HepG2 (cell line): ENCODE measurements at regions not wholly inside any gene's neighbourhood (a gene's known extent, or its start where the extent isn't known, plus 50 kb on each side); places are given as distances from the start of the nearest gene placed in this dataset.

Experiments used
- ARNTL ChIP-seq: sonication (generic); formaldehyde crosslinking; IDR thresholded peaks from 2 replicates; pipeline ENCODE4 v1.4.0; 2020; ENCODE audit warnings: mild to moderate bottlenecking, missing genetic modification reagents
- ATF1 ChIP-seq: IDR thresholded peaks from 2 replicates; pipeline ENCODE4 v1.6.1; 2016; ENCODE audit warnings: mild to moderate bottlenecking, control low read depth
- CEBPB ChIP-seq: IDR thresholded peaks from 2 replicates; pipeline ENCODE4 v1.6.1; 2011; ENCODE audit warnings: low read depth, low read length, improper control_type of control experiment, borderline replicate concordance
- EEA1 ChIP-seq: sonication (generic); formaldehyde crosslinking; IDR thresholded peaks from 2 replicates; pipeline ENCODE4 v1.5.1; 2020; ENCODE audit warnings: mild to moderate bottlenecking, missing genetic modification reagents, borderline replicate concordance
- EHMT2 ChIP-seq: fragments of 200-600 bp; sonication (generic); IDR thresholded peaks from 2 replicates; pipeline ENCODE4 v1.7.0; 2017; ENCODE audit warnings: antibody characterized with exemption, low read depth, low read length, borderline replicate concordance
- HNF4G ChIP-seq, 2 experiments: sonication (generic) in 1 of 2; formaldehyde crosslinking in 1 of 2; IDR thresholded peaks; 2 replicates each; pipeline versions ENCODE4 v1.4.0 to v1.6.1; 2011 to 2020; ENCODE audit warnings: borderline replicate concordance in 2 of 2, low read depth in 2 of 2, mild to moderate bottlenecking in 2 of 2, low read length in 1 of 2, missing genetic modification reagents in 1 of 2, moderate library complexity in 1 of 2
- HOXD1 ChIP-seq: sonication (generic); formaldehyde crosslinking; IDR thresholded peaks from 2 replicates; pipeline ENCODE4 v1.5.0; 2020; ENCODE audit warnings: missing genetic modification reagents
- NR1H2 ChIP-seq: sonication (generic); formaldehyde crosslinking; IDR thresholded peaks from 2 replicates; pipeline ENCODE4 v1.8.1; 2022; ENCODE audit warnings: low read depth, missing genetic modification reagents, borderline replicate concordance
- PAX8 ChIP-seq: sonication (generic); formaldehyde crosslinking; IDR thresholded peaks from 2 replicates; pipeline ENCODE4 v1.8.0; 2022; ENCODE audit warnings: mild to moderate bottlenecking, missing genetic modification reagents, borderline replicate concordance
- PRMT3 ChIP-seq: sonication (generic); formaldehyde crosslinking; IDR thresholded peaks from 2 replicates; pipeline ENCODE4 v1.8.1; 2022; ENCODE audit warnings: low read depth, mild to moderate bottlenecking, moderate library complexity, missing genetic modification reagents, borderline replicate concordance
- RFX1 ChIP-seq: fragments of 450-650 bp; IDR thresholded peaks from 2 replicates; pipeline ENCODE4 v1.6.1; 2017
- SIN3A ChIP-seq: IDR thresholded peaks from 2 replicates; pipeline ENCODE4 v1.6.1; 2011; ENCODE audit warnings: low read depth, mild to moderate bottlenecking, control low read depth, low read length, borderline replicate concordance
- SRY ChIP-seq: sonication (generic); formaldehyde crosslinking; IDR thresholded peaks from 2 replicates; pipeline ENCODE4 v1.8.0; 2022; ENCODE audit warnings: mild to moderate bottlenecking, missing genetic modification reagents
- TEF ChIP-seq: sonication (generic); formaldehyde crosslinking; IDR thresholded peaks from 2 replicates; pipeline ENCODE4 v1.5.0; 2020; ENCODE audit warnings: missing genetic modification reagents
- ZC3H13 ChIP-seq: sonication (generic); formaldehyde crosslinking; IDR thresholded peaks from 2 replicates; pipeline ENCODE4 v1.8.1; 2023; ENCODE audit warnings: mild to moderate bottlenecking, missing genetic modification reagents, moderate library complexity
- ZNF142 ChIP-seq: sonication (generic); formaldehyde crosslinking; IDR thresholded peaks from 2 replicates; pipeline ENCODE4 v1.4.0; 2020; ENCODE audit warnings: missing genetic modification reagents
- ZNF432 ChIP-seq: sonication (generic); formaldehyde crosslinking; IDR thresholded peaks from 2 replicates; pipeline ENCODE4 v1.5.0; 2020; ENCODE audit warnings: missing genetic modification reagents, mild to moderate bottlenecking, borderline replicate concordance
- ZNF557 ChIP-seq: sonication (generic); formaldehyde crosslinking; IDR thresholded peaks from 2 replicates; pipeline ENCODE4 v1.4.0; 2020; ENCODE audit warnings: missing genetic modification reagents
- ZNF737 ChIP-seq: sonication (generic); formaldehyde crosslinking; IDR thresholded peaks from 2 replicates; pipeline ENCODE4 v1.5.0; 2020; ENCODE audit warnings: missing genetic modification reagents, mild to moderate bottlenecking, borderline replicate concordance
- ZNF770 ChIP-seq: sonication (generic); formaldehyde crosslinking; IDR thresholded peaks from 2 replicates; pipeline ENCODE4 v1.5.0; 2020; ENCODE audit warnings: mild to moderate bottlenecking, missing genetic modification reagents
- ZNF773 ChIP-seq: sonication (generic); formaldehyde crosslinking; IDR thresholded peaks from 2 replicates; pipeline ENCODE4 v1.4.0; 2020; ENCODE audit warnings: missing genetic modification reagents, borderline replicate concordance

GRCh38 chr7:131107337-131108211 lies 220.1 kb upstream of the MKLN1 start (continued):
- TF ChIP-seq ZNF737 (CRISPR knock-in tag) (no peak), EEA1 (CRISPR knock-in tag) (no peak), ZNF142 (CRISPR knock-in tag) (peak; percentile 29; the same call in 1 of the 2 replicates), SRY (no peak), ZNF770 (CRISPR knock-in tag) (no peak), ZNF773 (CRISPR knock-in tag) (no peak), ZNF557 (CRISPR knock-in tag) (no peak), PAX8 (no peak), PRMT3 (CRISPR knock-in tag) (no peak), SIN3A (peak; percentile 70; the same call in 1 of the 2 replicates), CEBPB (peak; percentile 29; the same call in 1 of the 2 replicates), HOXD1 (0 out of 2 replicates have a peak, but pooled peaks have one; percentile 37), ZNF432 (CRISPR knock-in tag) (no peak), EHMT2 (no peak), RFX1 (no peak), TEF (no peak), ARNTL (CRISPR knock-in tag) (0 out of 2 replicates have a peak, but pooled peaks have one; percentile 55), ATF1 (no peak), HNF4G (IDR thresholded peaks at IDR 0.05; ENCODE audit: borderline replicate concordance, low read depth, low read length) (no peak), HNF4G (CRISPR knock-in tag; IDR thresholded peaks at IDR 0.05; ENCODE audit: borderline replicate concordance, low read depth) (no peak), ZC3H13 (CRISPR knock-in tag) (no peak), NR1H2 (CRISPR knock-in tag) (no peak)
